H1 (cell line): ENCODE measurements at regions not wholly inside any gene's neighbourhood (a gene's known extent, or its start where the extent isn't known, plus 50 kb on each side); places are given as distances from the start of the nearest gene placed in this dataset.

Experiments used
- CTCF ChIA-PET: fragments of 300-600 bp; sonication (Branson Sonifier 250); formaldehyde crosslinking; loops from one replicate; lab custom pipeline; 2021; ENCODE audit not compliant: partially characterized antibody; lab: Charles Lee
- POLR2A ChIA-PET: fragments of 300-600 bp; sonication (Branson Sonifier 250); formaldehyde crosslinking; loops from one replicate; lab custom pipeline; 2021; ENCODE audit warnings: inconsistent platforms; ENCODE audit not compliant: partially characterized antibody; lab: Charles Lee
- DNase-seq, 2 experiments: peaks; one replicate each; pipeline versions ENCODE4 v3.0.0 to v3.0.0-alpha.2; 2010 to 2022; ENCODE audit warnings: low spot score in 2 of 2, low read depth in 1 of 2, mixed read lengths in 1 of 2
- FAIRE-seq: peaks from 2 replicates; lab custom pipeline; 2011; peaks lifted over from hg19 to GRCh38; lab: Jason Lieb, UNC
- H2AFZ ChIP-seq: 2 replicates; pipeline ENCODE4 v1.8.1; 2012; ENCODE audit warnings: low read length, inconsistent platforms
- H2AK5ac ChIP-seq: 2 replicates; pipeline ENCODE4 v1.6.1; 2013; ENCODE audit warnings: low read depth, low read length
- H2BK120ac ChIP-seq: replicated peaks from 2 replicates; pipeline ENCODE3; 2013; ENCODE audit warnings: low read depth, low read length, inconsistent platforms
- H2BK12ac ChIP-seq: 2 replicates; pipeline ENCODE4 v1.6.1; 2013; ENCODE audit warnings: low read depth, low read length
- H2BK15ac ChIP-seq: 2 replicates; pipeline ENCODE4 v1.6.1; 2013; ENCODE audit warnings: low read length
- H2BK20ac ChIP-seq: 2 replicates; pipeline ENCODE4 v1.6.1; 2013; ENCODE audit warnings: low read length
- H2BK5ac ChIP-seq: 2 replicates; pipeline ENCODE4 v1.6.1; 2013; ENCODE audit warnings: low read depth, low read length
- H3K14ac ChIP-seq: 2 replicates; pipeline ENCODE4 v1.6.1; 2013; ENCODE audit warnings: inconsistent platforms; ENCODE audit not compliant: insufficient read length
- H3K18ac ChIP-seq: 2 replicates; pipeline ENCODE4 v1.6.1; 2013; ENCODE audit warnings: low read length; ENCODE audit errors: extremely low read depth
- H3K23ac ChIP-seq: 2 replicates; pipeline ENCODE4 v1.6.1; 2013; ENCODE audit warnings: inconsistent platforms; ENCODE audit not compliant: insufficient read length
- H3K23me2 ChIP-seq: 2 replicates; pipeline ENCODE4 v1.6.1; 2013; ENCODE audit warnings: low read depth, low read length
- H3K27ac ChIP-seq: 2 replicates; pipeline ENCODE4 v1.6.1; 2011; ENCODE audit warnings: low read depth, low read length, inconsistent platforms
- H3K27me3 ChIP-seq, 4 experiments: replicated peaks in 1 of 4; 1 replicate in 1 of 4; 2 replicates in 3 of 4; pipeline versions ENCODE4 v1.6.1 to v1.8.1; 2011 to 2013; ENCODE audit warnings: low read length in 3 of 4, mild to moderate bottlenecking in 3 of 4, inconsistent platforms in 2 of 4, mixed read lengths in 2 of 4, moderate library complexity in 1 of 4; ENCODE audit not compliant: control insufficient read depth in 3 of 4, insufficient read depth in 3 of 4; ENCODE audit errors: extremely low read depth in 1 of 4
- H3K36me3 ChIP-seq, 4 experiments: 2 replicates each; pipeline versions ENCODE4 v1.6.1 to v1.8.1; 2011 to 2013; ENCODE audit warnings: mild to moderate bottlenecking in 4 of 4, low read length in 3 of 4, moderate library complexity in 2 of 4, control low read depth in 1 of 4, inconsistent platforms in 1 of 4; ENCODE audit not compliant: insufficient read depth in 4 of 4, control insufficient read depth in 2 of 4
- H3K4ac ChIP-seq: replicated peaks from 2 replicates; pipeline ENCODE3; 2013; ENCODE audit warnings: low read length, low read depth, mixed read lengths, inconsistent platforms; ENCODE audit not compliant: insufficient read length
- H3K4me1 ChIP-seq, 4 experiments: replicated peaks in 1 of 4; 1 replicate in 1 of 4; 2 replicates in 3 of 4; pipeline versions ENCODE4 v1.6.1 to v1.8.1; 2011 to 2013; ENCODE audit warnings: low read length in 3 of 4, inconsistent platforms in 2 of 4, mixed read lengths in 1 of 4; ENCODE audit not compliant: insufficient read depth in 4 of 4, control insufficient read depth in 3 of 4
- H3K4me2 ChIP-seq, 2 experiments: 2 replicates each; pipeline versions ENCODE4 v1.6.1 to v1.8.1; 2011 to 2013; ENCODE audit warnings: low read depth in 2 of 2, low read length in 2 of 2, control low read depth in 1 of 2, inconsistent platforms in 1 of 2, mild to moderate bottlenecking in 1 of 2; ENCODE audit not compliant: insufficient read depth in 1 of 2
- H3K4me3 ChIP-seq, 4 experiments: fragments of 200-600, 300-600 bp in 1 of 4; sonication (generic), shearing (Covaris generic), sonication (Bioruptor Twin) in 1 of 4; 2 replicates each; pipeline versions ENCODE4 v1.5.1 to v1.8.1; 2011 to 2016; ENCODE audit warnings: low read length in 4 of 4, low read depth in 3 of 4, control low read depth in 2 of 4, inconsistent platforms in 2 of 4, mild to moderate bottlenecking in 2 of 4, mixed read lengths in 1 of 4, moderate library complexity in 1 of 4; ENCODE audit not compliant: insufficient read depth in 2 of 4; ENCODE audit errors: extremely low read depth in 1 of 4
- H3K56ac ChIP-seq: replicated peaks from 2 replicates; pipeline ENCODE3; 2013; ENCODE audit warnings: low read depth, mild to moderate bottlenecking, mixed read lengths, low read length, inconsistent platforms; ENCODE audit not compliant: insufficient read length
- H3K79me1 ChIP-seq: 2 replicates; pipeline ENCODE4 v1.6.1; 2013; ENCODE audit warnings: low read depth, low read length, control low read depth
- H3K79me2 ChIP-seq, 2 experiments: 2 replicates each; pipeline versions ENCODE4 v1.6.1 to v1.8.1; 2012 to 2013; ENCODE audit warnings: low read length in 2 of 2, mild to moderate bottlenecking in 2 of 2, inconsistent platforms in 1 of 2; ENCODE audit not compliant: insufficient read depth in 2 of 2, control insufficient read depth in 1 of 2
- H3K9ac ChIP-seq, 4 experiments: replicated peaks in 1 of 4; 1 replicate in 1 of 4; 2 replicates in 3 of 4; pipeline versions ENCODE4 v1.6.1 to v1.8.1; 2011 to 2013; ENCODE audit warnings: low read depth in 3 of 4, low read length in 3 of 4, control low read depth in 2 of 4, mild to moderate bottlenecking in 2 of 4, moderate library complexity in 2 of 4, inconsistent platforms in 1 of 4; ENCODE audit errors: extremely low read depth in 1 of 4
- H3K9me3 ChIP-seq, 2 experiments: 2 replicates each; pipeline versions ENCODE4 v1.6.1 to v1.8.1; 2012 to 2013; ENCODE audit warnings: mild to moderate bottlenecking in 2 of 2, moderate library complexity in 2 of 2, control low read depth in 1 of 2, inconsistent platforms in 1 of 2, low read depth in 1 of 2, low read length in 1 of 2, mixed read lengths in 1 of 2; ENCODE audit not compliant: insufficient read depth in 2 of 2
- H4K20me1 ChIP-seq, 2 experiments: replicated peaks in 1 of 2; 2 replicates each; pipeline versions ENCODE3 to v1.8.1; 2011 to 2013; ENCODE audit warnings: inconsistent platforms in 2 of 2, low read length in 2 of 2, mild to moderate bottlenecking in 1 of 2; ENCODE audit not compliant: insufficient read depth in 2 of 2, control insufficient read depth in 1 of 2
- H4K5ac ChIP-seq: 2 replicates; pipeline ENCODE4 v1.6.1; 2013; ENCODE audit warnings: low read length, low read depth, mixed read lengths, inconsistent platforms; ENCODE audit not compliant: insufficient read length
- H4K8ac ChIP-seq: 2 replicates; pipeline ENCODE4 v1.8.0; 2013; ENCODE audit warnings: mild to moderate bottlenecking, moderate library complexity, low read length, inconsistent platforms; ENCODE audit not compliant: insufficient read depth; ENCODE audit errors: extremely low read depth
- H4K91ac ChIP-seq: replicated peaks from 2 replicates; pipeline ENCODE3; 2013; ENCODE audit warnings: low read length, mixed read lengths, inconsistent platforms; ENCODE audit not compliant: insufficient read length
- CHD1 ChIP-seq: IDR thresholded peaks from 2 replicates; pipeline ENCODE4 v1.6.1; 2012; ENCODE audit warnings: low read depth, low read length, improper control_type of control experiment
- SUZ12 ChIP-seq: fragments of 200-600 bp; sonication (generic); IDR thresholded peaks from 2 replicates; pipeline ENCODE4 v1.6.1; 2012; ENCODE audit warnings: mild to moderate bottlenecking, inconsistent platforms, low read length, moderate library complexity, mixed read lengths
- WGBS, 2 experiments: shearing (Covaris generic) in 1 of 2; methylation state at CpG; one replicate each; pipeline versions ENCODE4 v1.1.6 to v1.1.7; 2013 to 2015; ENCODE audit warnings: low lambda C conversion rate in 2 of 2, mixed read lengths in 2 of 2, inconsistent platforms in 1 of 2, low coverage in 1 of 2, missing lambda C conversion rate in 1 of 2; ENCODE audit not compliant: insufficient replicate concordance in 2 of 2, insufficient coverage in 1 of 2, insufficient read length in 1 of 2; ENCODE audit errors: extremely low coverage in 1 of 2, missing lambda C conversion rate in 1 of 2; 5-methylcytosine and 5-hydroxymethylcytosine counted together

DNA sequence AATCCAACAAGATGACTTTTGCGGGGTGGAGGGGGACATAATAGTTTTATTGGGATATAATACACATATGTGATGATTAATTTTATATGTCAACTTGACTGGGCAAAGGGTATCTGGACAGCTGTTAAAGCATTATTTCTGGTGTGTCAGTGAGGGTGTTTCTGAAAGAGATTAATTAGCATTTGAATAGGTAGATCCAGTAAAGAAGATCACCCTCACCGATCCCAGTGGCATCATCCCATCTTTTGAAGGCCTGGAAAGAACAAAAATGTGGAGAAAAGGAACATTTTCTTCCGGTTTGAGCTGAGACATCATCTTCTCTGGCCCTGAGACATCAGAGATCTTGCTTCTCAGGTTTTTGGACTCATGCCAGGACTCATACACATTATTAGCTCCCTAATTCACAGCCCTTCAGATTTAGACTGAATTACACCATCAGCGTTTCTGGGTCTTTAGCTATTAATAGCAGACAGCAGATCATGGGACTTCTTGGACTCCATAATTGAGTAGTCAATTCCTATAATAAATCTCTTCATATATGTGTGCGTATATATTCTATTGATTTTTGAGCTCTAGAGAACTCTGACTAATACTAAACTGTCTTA is 283.6 kb downstream of the PCNX1 start:
- H3K27ac ChIP-seq, result no peak overlapping the region
- ChIA-PET CTCF (interaction anchor here (0.8 to 1.7 kb wide), 5 partner anchors 10 to 562 kb away, joined by 3 to 6 read pairs (median 3); no protein-coding TSS in a partner anchor), POLR2A (no interaction called here)
- H3K4me1 ChIP-seq, result peaks cover 6 to 25% (median 13%) of the 10 kb centered on the region in 4 experiments
- no peak overlapping the region for H3K18ac ChIP-seq
- no peak for FAIRE-seq
- WGBS, 2 experiments, result 83% methylated on average over 5 of the region's 5 CpGs; no CpG with 5 or more reads in 1 of the 2 experiments
- no peaks in the 10 kb centered on the region for H3K9me3 ChIP-seq
- no peak overlapping the region for H3K23ac ChIP-seq
- no peak overlapping the region for H2BK20ac ChIP-seq
- no peaks in the 10 kb centered on the region for H4K20me1 ChIP-seq
- H3K4me2 ChIP-seq, result no peak overlapping the region
- H3K79me2 ChIP-seq, result no peaks in the 10 kb centered on the region
- H3K23me2 ChIP-seq, result no peaks in the 10 kb centered on the region
- H4K91ac ChIP-seq, result no peak overlapping the region
- no peak overlapping the region for H2BK5ac ChIP-seq
- H2BK12ac ChIP-seq, result no peak overlapping the region
- H3K56ac ChIP-seq, result no peak overlapping the region
- no peak overlapping the region for H2AFZ ChIP-seq
- no peak overlapping the region for H3K9ac ChIP-seq
- no peaks in the 10 kb centered on the region for H3K36me3 ChIP-seq
- no peak overlapping the region for H4K5ac ChIP-seq
- no peak overlapping the region for H4K8ac ChIP-seq
- DNase-seq, result no peak
- H3K79me1 ChIP-seq, result no peaks in the 10 kb centered on the region
- no peak overlapping the region for H3K4ac ChIP-seq
- no peak overlapping the region for H3K4me3 ChIP-seq
- H2BK15ac ChIP-seq, result no peak overlapping the region
- H3K27me3 ChIP-seq, result no peaks in the 10 kb centered on the region
- H2BK120ac ChIP-seq, result no peak overlapping the region
- no peak overlapping the region for H3K14ac ChIP-seq
- H2AK5ac ChIP-seq, result no peak overlapping the region
- TF ChIP-seq SUZ12 (no peak), CHD1 (peak; percentile 38; the same call in 1 of the 2 replicates)
